ENCODE measurements at regions not wholly inside any gene's neighbourhood (a gene's known extent, or its start where the extent isn't known, plus 50 kb on each side); places are given as distances from the start of the nearest gene placed in this dataset.

- WGBS (ENCODE audit: insufficient coverage, low lambda C conversion rate) = no CpG with 5 or more reads among the region's 13 CpGs
- DNase-seq = no peak
- H3K27me3 ChIP-seq (ENCODE audit: control insufficient read depth, insufficient read depth, low read length) = no peaks in the 10 kb centered on the region
These were observed 563.6 kb downstream of the TCERG1L start for GRCh38 chr10:130747946-130748345.

GRCh38 chr10:130748409-130749057 is 563.0 kb downstream of the TCERG1L start:
- Histone ChIP-seq H3K27me3 (ENCODE audit: control insufficient read depth, insufficient read depth, low read length) (no peaks in the 10 kb centered on the region), H3K4me1 (ENCODE audit: control insufficient read depth, insufficient read depth, low read length) (no peaks in the 10 kb centered on the region), H3K36me3 (ENCODE audit: control insufficient read depth, insufficient read depth, low read length) (no peaks in the 10 kb centered on the region), H3K9me3 (ENCODE audit: control insufficient read depth, low read depth, low read length) (no peaks in the 10 kb centered on the region), H3K4me3 (ENCODE audit: low read length) (no peak overlapping the region), H3K27ac (ENCODE audit: low read length) (no peak overlapping the region)
- DNase-seq = no peak
- WGBS (ENCODE audit: insufficient coverage, low lambda C conversion rate) = no CpG with 5 or more reads among the region's 14 CpGs

More at GRCh38 chr10:130747946-130748345, 563.6 kb downstream of the TCERG1L start:
- Histone ChIP-seq H3K27ac (ENCODE audit: low read length) (no peak overlapping the region), H3K4me3 (ENCODE audit: low read length) (no peak overlapping the region), H3K36me3 (ENCODE audit: control insufficient read depth, insufficient read depth, low read length) (no peaks in the 10 kb centered on the region), H3K4me1 (ENCODE audit: control insufficient read depth, insufficient read depth, low read length) (no peaks in the 10 kb centered on the region), H3K9me3 (ENCODE audit: control insufficient read depth, low read depth, low read length) (no peaks in the 10 kb centered on the region)

- no peaks in the 10 kb centered on the region for H3K27me3 ChIP-seq (ENCODE audit: control insufficient read depth, insufficient read depth, low read length)
- no peaks in the 10 kb centered on the region for H3K4me1 ChIP-seq (ENCODE audit: control insufficient read depth, insufficient read depth, low read length)
- DNase-seq = no peak
- H3K9me3 ChIP-seq (ENCODE audit: control insufficient read depth, low read depth, low read length) = no peaks in the 10 kb centered on the region
- no peak overlapping the region for H3K4me3 ChIP-seq (ENCODE audit: low read length)
- H3K27ac ChIP-seq (ENCODE audit: low read length) = no peak overlapping the region
- no peaks in the 10 kb centered on the region for H3K36me3 ChIP-seq (ENCODE audit: control insufficient read depth, insufficient read depth, low read length)
- WGBS (ENCODE audit: insufficient coverage, low lambda C conversion rate) = no CpG with 5 or more reads among the region's 2 CpGs
These were observed 561.6 kb downstream of the TCERG1L start for GRCh38 chr10:130749911-130750310.

- Histone ChIP-seq H3K4me3 (ENCODE audit: low read length) (no peak overlapping the region), H3K4me1 (ENCODE audit: control insufficient read depth, insufficient read depth, low read length) (no peaks in the 10 kb centered on the region), H3K27ac (ENCODE audit: low read length) (no peak overlapping the region), H3K36me3 (ENCODE audit: control insufficient read depth, insufficient read depth, low read length) (no peaks in the 10 kb centered on the region), H3K27me3 (ENCODE audit: control insufficient read depth, insufficient read depth, low read length) (no peaks in the 10 kb centered on the region), H3K9me3 (ENCODE audit: control insufficient read depth, low read depth, low read length) (no peaks in the 10 kb centered on the region)
- no peak for DNase-seq
- WGBS (ENCODE audit: insufficient coverage, low lambda C conversion rate) = no CpG with 5 or more reads among the region's 2 CpGs
These were observed 561.1 kb downstream of the TCERG1L start for GRCh38 chr10:130750441-130750840.

- no peak for DNase-seq
- Histone ChIP-seq H3K27ac (ENCODE audit: low read length) (no peak overlapping the region), H3K4me3 (ENCODE audit: low read length) (no peak overlapping the region), H3K4me1 (ENCODE audit: control insufficient read depth, insufficient read depth, low read length) (no peaks in the 10 kb centered on the region), H3K27me3 (ENCODE audit: control insufficient read depth, insufficient read depth, low read length) (no peaks in the 10 kb centered on the region), H3K9me3 (ENCODE audit: control insufficient read depth, low read depth, low read length) (no peaks in the 10 kb centered on the region), H3K36me3 (ENCODE audit: control insufficient read depth, insufficient read depth, low read length) (no peaks in the 10 kb centered on the region)
- WGBS (ENCODE audit: insufficient coverage, low lambda C conversion rate) = no CpG with 5 or more reads among the region's 15 CpGs
These were observed 560.2 kb downstream of the TCERG1L start for GRCh38 chr10:130751106-130751840.

- no peaks in the 10 kb centered on the region for H3K9me3 ChIP-seq (ENCODE audit: control insufficient read depth, low read depth, low read length)
- no peaks in the 10 kb centered on the region for H3K36me3 ChIP-seq (ENCODE audit: control insufficient read depth, insufficient read depth, low read length)
- no CpG with 5 or more reads among the region's 8 CpGs for WGBS (ENCODE audit: insufficient coverage, low lambda C conversion rate)
- no peaks in the 10 kb centered on the region for H3K27me3 ChIP-seq (ENCODE audit: control insufficient read depth, insufficient read depth, low read length)
- no peak overlapping the region for H3K27ac ChIP-seq (ENCODE audit: low read length)
- H3K4me1 ChIP-seq (ENCODE audit: control insufficient read depth, insufficient read depth, low read length) = no peaks in the 10 kb centered on the region
- H3K4me3 ChIP-seq (ENCODE audit: low read length) = no peak overlapping the region
- DNase-seq = no peak
These were observed 559.7 kb downstream of the TCERG1L start for GRCh38 chr10:130751851-130752250.

GRCh38 chr10:130756651-130757050 is 554.9 kb downstream of the TCERG1L start:
- no peak for DNase-seq
- H3K9me3 ChIP-seq (ENCODE audit: control insufficient read depth, low read depth, low read length) = peaks cover 1% of the 10 kb centered on the region
- H3K27ac ChIP-seq (ENCODE audit: low read length) = no peak overlapping the region
- no peaks in the 10 kb centered on the region for H3K36me3 ChIP-seq (ENCODE audit: control insufficient read depth, insufficient read depth, low read length)
- H3K4me1 ChIP-seq (ENCODE audit: control insufficient read depth, insufficient read depth, low read length) = no peaks in the 10 kb centered on the region
- WGBS (ENCODE audit: insufficient coverage, low lambda C conversion rate) = no CpG with 5 or more reads among the region's 6 CpGs
- H3K4me3 ChIP-seq (ENCODE audit: low read length) = no peak overlapping the region
- H3K27me3 ChIP-seq (ENCODE audit: control insufficient read depth, insufficient read depth, low read length) = no peaks in the 10 kb centered on the region

- peaks cover 4% of the 10 kb centered on the region for H3K9me3 ChIP-seq (ENCODE audit: control insufficient read depth, low read depth, low read length)
- no peak overlapping the region for H3K4me3 ChIP-seq (ENCODE audit: low read length)
- WGBS (ENCODE audit: insufficient coverage, low lambda C conversion rate) = no CpG with 5 or more reads among the region's 5 CpGs
- H3K4me1 ChIP-seq (ENCODE audit: control insufficient read depth, insufficient read depth, low read length) = no peaks in the 10 kb centered on the region
- no peak overlapping the region for H3K27ac ChIP-seq (ENCODE audit: low read length)
- H3K27me3 ChIP-seq (ENCODE audit: control insufficient read depth, insufficient read depth, low read length) = no peaks in the 10 kb centered on the region
- no peaks in the 10 kb centered on the region for H3K36me3 ChIP-seq (ENCODE audit: control insufficient read depth, insufficient read depth, low read length)
- no peak for DNase-seq
These were observed 554.2 kb downstream of the TCERG1L start for GRCh38 chr10:130757271-130757670.

GRCh38 chr10:130757821-130758489 is 553.6 kb downstream of the TCERG1L start:
- Histone ChIP-seq H3K4me3 (ENCODE audit: low read length) (no peak overlapping the region), H3K36me3 (ENCODE audit: control insufficient read depth, insufficient read depth, low read length) (no peaks in the 10 kb centered on the region), H3K9me3 (ENCODE audit: control insufficient read depth, low read depth, low read length) (peaks cover 4% of the 10 kb centered on the region), H3K27ac (ENCODE audit: low read length) (no peak overlapping the region), H3K4me1 (ENCODE audit: control insufficient read depth, insufficient read depth, low read length) (no peaks in the 10 kb centered on the region), H3K27me3 (ENCODE audit: control insufficient read depth, insufficient read depth, low read length) (no peaks in the 10 kb centered on the region)
- DNase-seq = no peak
- WGBS (ENCODE audit: insufficient coverage, low lambda C conversion rate) = no CpG with 5 or more reads among the region's 17 CpGs

GRCh38 chr10:130758529-130758928 is 553.0 kb downstream of the TCERG1L start:
- Histone ChIP-seq H3K36me3 (ENCODE audit: control insufficient read depth, insufficient read depth, low read length) (no peaks in the 10 kb centered on the region), H3K27ac (ENCODE audit: low read length) (no peak overlapping the region), H3K4me1 (ENCODE audit: control insufficient read depth, insufficient read depth, low read length) (no peaks in the 10 kb centered on the region), H3K9me3 (ENCODE audit: control insufficient read depth, low read depth, low read length) (peaks cover 4% of the 10 kb centered on the region), H3K4me3 (ENCODE audit: low read length) (no peak overlapping the region), H3K27me3 (ENCODE audit: control insufficient read depth, insufficient read depth, low read length) (no peaks in the 10 kb centered on the region)
- WGBS (ENCODE audit: insufficient coverage, low lambda C conversion rate) = no CpG with 5 or more reads among the region's 5 CpGs
- DNase-seq = no peak
